ENCODE measurements at regions not wholly inside any gene's neighbourhood (a gene's known extent, or its start where the extent isn't known, plus 50 kb on each side); places are given as distances from the start of the nearest gene placed in this dataset.

DNA sequence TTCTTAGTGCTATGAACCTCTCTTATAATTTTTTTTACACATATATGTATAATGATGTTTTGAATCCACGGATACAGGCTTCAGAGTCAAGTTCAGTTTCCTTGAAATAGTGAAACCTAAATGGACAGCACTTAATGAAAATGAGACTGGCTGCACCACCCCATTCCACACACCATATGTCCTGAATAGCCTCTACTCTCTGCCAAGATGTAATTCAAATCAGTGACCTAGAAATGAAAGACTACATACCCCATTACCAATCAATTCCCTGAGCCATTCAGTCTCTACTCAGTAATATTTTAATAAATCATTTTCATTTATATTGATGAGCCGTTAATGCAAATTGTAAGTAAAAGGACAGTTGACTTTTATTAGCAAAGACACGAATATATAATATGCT lies 614.9 kb upstream of the TMPRSS15 start:
- TF ChIP-seq POLR2A (IDR thresholded peaks at IDR 0.05; ENCODE audit: extremely low read depth, insufficient read length) (no peak), MYC (IDR thresholded peaks at IDR 0.05; ENCODE audit: low read depth, low read length) (no peak)
- TF ChIP-seq, protein P1, sequence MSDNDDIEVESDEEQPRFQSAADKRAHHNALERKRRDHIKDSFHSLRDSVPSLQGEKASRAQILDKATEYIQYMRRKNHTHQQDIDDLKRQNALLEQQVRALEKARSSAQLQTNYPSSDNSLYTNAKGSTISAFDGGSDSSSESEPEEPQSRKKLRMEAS (IDR thresholded peaks at IDR 0.05; ENCODE audit: low read depth, low read length) = no peak
- TF ChIP-seq, protein P2, sequence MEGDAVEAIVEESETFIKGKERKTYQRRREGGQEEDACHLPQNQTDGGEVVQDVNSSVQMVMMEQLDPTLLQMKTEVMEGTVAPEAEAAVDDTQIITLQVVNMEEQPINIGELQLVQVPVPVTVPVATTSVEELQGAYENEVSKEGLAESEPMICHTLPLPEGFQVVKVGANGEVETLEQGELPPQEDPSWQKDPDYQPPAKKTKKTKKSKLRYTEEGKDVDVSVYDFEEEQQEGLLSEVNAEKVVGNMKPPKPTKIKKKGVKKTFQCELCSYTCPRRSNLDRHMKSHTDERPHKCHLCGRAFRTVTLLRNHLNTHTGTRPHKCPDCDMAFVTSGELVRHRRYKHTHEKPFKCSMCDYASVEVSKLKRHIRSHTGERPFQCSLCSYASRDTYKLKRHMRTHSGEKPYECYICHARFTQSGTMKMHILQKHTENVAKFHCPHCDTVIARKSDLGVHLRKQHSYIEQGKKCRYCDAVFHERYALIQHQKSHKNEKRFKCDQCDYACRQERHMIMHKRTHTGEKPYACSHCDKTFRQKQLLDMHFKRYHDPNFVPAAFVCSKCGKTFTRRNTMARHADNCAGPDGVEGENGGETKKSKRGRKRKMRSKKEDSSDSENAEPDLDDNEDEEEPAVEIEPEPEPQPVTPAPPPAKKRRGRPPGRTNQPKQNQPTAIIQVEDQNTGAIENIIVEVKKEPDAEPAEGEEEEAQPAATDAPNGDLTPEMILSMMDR (IDR thresholded peaks at IDR 0.05; ENCODE audit: low read depth, low read length) = no peak
